ENCODE measurements at regions not wholly inside any gene's neighbourhood (a gene's known extent, or its start where the extent isn't known, plus 50 kb on each side); places are given as distances from the start of the nearest gene placed in this dataset.

DNA sequence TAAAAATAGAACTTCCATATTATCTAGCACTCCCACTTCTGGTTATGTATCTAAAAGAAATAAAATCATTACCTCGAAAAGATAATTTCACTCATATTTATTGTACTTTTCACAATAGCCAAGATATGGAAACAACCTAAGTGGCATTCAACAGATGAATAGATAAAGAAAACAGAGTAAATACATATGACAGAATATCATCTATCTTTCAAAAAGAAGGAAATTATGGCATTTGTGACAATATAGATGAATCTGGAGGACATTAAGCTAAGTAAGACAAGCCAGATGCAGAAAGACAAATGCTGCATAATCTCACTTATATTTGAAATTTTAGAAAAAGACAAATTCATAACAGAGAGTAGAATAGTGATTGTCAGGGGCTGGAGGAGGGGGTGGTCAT lies 590.0 kb upstream of the ANO3 start:
- DNase-seq (ENCODE audit: low read depth in 1 of 2, low spot score in 1 of 2) = no peak
- H3K27me3 ChIP-seq (ENCODE audit: insufficient read depth, poor library complexity, severe bottlenecking) = no peaks in the 10 kb centered on the region
- TF ChIP-seq, protein P1, sequence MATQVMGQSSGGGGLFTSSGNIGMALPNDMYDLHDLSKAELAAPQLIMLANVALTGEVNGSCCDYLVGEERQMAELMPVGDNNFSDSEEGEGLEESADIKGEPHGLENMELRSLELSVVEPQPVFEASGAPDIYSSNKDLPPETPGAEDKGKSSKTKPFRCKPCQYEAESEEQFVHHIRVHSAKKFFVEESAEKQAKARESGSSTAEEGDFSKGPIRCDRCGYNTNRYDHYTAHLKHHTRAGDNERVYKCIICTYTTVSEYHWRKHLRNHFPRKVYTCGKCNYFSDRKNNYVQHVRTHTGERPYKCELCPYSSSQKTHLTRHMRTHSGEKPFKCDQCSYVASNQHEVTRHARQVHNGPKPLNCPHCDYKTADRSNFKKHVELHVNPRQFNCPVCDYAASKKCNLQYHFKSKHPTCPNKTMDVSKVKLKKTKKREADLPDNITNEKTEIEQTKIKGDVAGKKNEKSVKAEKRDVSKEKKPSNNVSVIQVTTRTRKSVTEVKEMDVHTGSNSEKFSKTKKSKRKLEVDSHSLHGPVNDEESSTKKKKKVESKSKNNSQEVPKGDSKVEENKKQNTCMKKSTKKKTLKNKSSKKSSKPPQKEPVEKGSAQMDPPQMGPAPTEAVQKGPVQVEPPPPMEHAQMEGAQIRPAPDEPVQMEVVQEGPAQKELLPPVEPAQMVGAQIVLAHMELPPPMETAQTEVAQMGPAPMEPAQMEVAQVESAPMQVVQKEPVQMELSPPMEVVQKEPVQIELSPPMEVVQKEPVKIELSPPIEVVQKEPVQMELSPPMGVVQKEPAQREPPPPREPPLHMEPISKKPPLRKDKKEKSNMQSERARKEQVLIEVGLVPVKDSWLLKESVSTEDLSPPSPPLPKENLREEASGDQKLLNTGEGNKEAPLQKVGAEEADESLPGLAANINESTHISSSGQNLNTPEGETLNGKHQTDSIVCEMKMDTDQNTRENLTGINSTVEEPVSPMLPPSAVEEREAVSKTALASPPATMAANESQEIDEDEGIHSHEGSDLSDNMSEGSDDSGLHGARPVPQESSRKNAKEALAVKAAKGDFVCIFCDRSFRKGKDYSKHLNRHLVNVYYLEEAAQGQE (IDR thresholded peaks at IDR 0.05; ENCODE audit: insufficient replicate concordance, low read depth) = no peak
- no peak for TF ChIP-seq SPI1 (IDR thresholded peaks at IDR 0.05; ENCODE audit: borderline replicate concordance, low read depth)
- TF ChIP-seq, protein P2, sequence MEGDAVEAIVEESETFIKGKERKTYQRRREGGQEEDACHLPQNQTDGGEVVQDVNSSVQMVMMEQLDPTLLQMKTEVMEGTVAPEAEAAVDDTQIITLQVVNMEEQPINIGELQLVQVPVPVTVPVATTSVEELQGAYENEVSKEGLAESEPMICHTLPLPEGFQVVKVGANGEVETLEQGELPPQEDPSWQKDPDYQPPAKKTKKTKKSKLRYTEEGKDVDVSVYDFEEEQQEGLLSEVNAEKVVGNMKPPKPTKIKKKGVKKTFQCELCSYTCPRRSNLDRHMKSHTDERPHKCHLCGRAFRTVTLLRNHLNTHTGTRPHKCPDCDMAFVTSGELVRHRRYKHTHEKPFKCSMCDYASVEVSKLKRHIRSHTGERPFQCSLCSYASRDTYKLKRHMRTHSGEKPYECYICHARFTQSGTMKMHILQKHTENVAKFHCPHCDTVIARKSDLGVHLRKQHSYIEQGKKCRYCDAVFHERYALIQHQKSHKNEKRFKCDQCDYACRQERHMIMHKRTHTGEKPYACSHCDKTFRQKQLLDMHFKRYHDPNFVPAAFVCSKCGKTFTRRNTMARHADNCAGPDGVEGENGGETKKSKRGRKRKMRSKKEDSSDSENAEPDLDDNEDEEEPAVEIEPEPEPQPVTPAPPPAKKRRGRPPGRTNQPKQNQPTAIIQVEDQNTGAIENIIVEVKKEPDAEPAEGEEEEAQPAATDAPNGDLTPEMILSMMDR (IDR thresholded peaks at IDR 0.05; ENCODE audit: insufficient read depth, low read length) = no peak
- no peak for TF ChIP-seq POLR2AphosphoS5 (IDR thresholded peaks at IDR 0.05; ENCODE audit: low read depth)
- TF ChIP-seq GABPA (IDR thresholded peaks at IDR 0.05; ENCODE audit: low read depth) = no peak
- H3K27ac ChIP-seq (replicated peaks) = no peak overlapping the region
- no peak overlapping the region for H3K4me3 ChIP-seq (replicated peaks; ENCODE audit: insufficient read depth, low read length)

DNA sequence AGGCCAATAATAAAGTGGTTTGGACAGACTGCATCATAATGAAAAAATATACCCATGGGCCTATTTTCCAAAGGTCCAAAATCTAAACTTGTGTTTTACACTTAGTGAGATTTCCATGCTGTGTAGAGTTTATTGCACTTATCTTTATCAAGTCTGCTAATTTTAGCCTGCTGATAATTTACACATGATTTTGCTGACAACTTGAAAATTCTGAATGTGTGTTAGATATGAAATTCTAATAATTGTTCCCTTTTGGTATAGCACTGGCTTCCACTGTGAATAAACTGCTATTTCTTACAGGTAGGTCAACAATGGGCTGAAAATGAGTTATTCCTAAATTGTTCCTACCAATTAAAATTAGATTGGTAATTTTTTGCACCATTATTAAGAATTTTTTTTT lies 589.1 kb upstream of the ANO3 start:
- Histone ChIP-seq H3K27me3 (ENCODE audit: insufficient read depth, poor library complexity, severe bottlenecking) (no peaks in the 10 kb centered on the region), H3K27ac (replicated peaks) (no peak overlapping the region), H3K4me3 (replicated peaks; ENCODE audit: insufficient read depth, low read length) (no peak overlapping the region)
- TF ChIP-seq POLR2AphosphoS5 (IDR thresholded peaks at IDR 0.05; ENCODE audit: low read depth) = no peak
- TF ChIP-seq, protein P2 (IDR thresholded peaks at IDR 0.05; ENCODE audit: insufficient read depth, low read length) = no peak
- TF ChIP-seq GABPA (IDR thresholded peaks at IDR 0.05; ENCODE audit: low read depth) = no peak
- TF ChIP-seq SPI1 (IDR thresholded peaks at IDR 0.05; ENCODE audit: borderline replicate concordance, low read depth) = no peak
- TF ChIP-seq, protein P1 (IDR thresholded peaks at IDR 0.05; ENCODE audit: insufficient replicate concordance, low read depth) = no peak
- DNase-seq (ENCODE audit: low read depth in 1 of 2, low spot score in 1 of 2) = no peak

DNA sequence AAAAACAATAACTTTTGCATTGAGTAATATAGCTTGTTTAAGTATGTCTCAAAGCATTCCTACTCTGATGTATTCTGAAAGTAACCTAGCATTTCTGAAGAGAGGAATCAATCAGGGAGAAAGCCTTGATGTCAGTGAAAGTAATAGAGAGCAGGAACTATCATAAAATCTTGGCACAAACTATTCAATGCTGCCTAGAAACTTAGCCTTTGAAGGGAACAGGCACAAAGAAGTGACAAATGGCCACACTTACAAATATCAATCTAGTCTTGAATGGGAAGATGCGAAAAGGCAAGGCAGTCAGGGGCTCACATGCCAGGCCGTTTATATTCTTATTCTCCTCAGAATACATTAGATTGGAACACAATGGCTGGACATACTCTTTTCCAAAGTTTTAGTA lies 576.5 kb upstream of the ANO3 start:
- H3K4me3 ChIP-seq (replicated peaks; ENCODE audit: insufficient read depth, low read length) = no peak overlapping the region
- no peak for TF ChIP-seq GABPA (IDR thresholded peaks at IDR 0.05; ENCODE audit: low read depth)
- no peak for DNase-seq (ENCODE audit: low read depth in 1 of 2, low spot score in 1 of 2)
- H3K27me3 ChIP-seq (ENCODE audit: insufficient read depth, poor library complexity, severe bottlenecking) = no peaks in the 10 kb centered on the region
- H3K27ac ChIP-seq (replicated peaks) = no peak overlapping the region

DNA sequence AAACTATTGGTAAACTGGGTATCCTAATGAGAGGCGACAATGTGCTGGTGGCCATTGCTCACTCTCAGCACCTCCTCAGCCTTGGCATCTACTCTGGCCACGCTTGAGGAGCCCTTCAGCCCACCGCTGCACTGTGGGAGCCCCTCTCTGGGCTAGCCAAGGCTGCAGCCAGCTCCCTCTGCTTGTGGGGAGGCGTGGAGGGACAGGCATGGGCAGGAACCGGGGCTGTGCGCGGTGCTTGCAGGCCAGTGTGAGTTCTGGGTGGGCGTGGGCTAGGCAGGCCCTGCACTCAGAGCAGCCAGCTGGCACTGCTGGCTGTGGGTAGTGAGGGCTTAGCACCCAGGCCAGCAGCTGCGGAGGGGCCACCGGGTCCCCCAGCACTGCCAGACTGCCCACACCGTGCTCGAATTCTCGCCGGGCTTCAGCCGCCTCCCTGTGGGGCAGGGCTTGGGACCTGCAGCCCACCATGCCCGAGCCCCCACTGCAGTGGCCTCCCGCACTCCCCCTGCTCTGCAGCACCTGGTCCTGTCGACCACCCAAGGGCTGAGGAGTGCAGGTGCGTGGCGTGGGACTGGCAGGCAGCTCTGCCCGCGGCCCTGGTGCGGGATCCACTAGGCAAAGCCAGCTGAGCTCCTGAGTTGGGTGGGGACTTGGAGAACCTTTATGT lies 575.9 kb upstream of the ANO3 start:
- no peaks in the 10 kb centered on the region for H3K27me3 ChIP-seq (ENCODE audit: insufficient read depth, poor library complexity, severe bottlenecking)
- H3K27ac ChIP-seq (replicated peaks) = no peak overlapping the region
- H3K4me3 ChIP-seq (replicated peaks; ENCODE audit: insufficient read depth, low read length) = no peak overlapping the region
- no peak for DNase-seq (ENCODE audit: low read depth in 1 of 2, low spot score in 1 of 2)
- TF ChIP-seq GABPA (IDR thresholded peaks at IDR 0.05; ENCODE audit: low read depth) (no peak), SPI1 (IDR thresholded peaks at IDR 0.05; ENCODE audit: borderline replicate concordance, low read depth) (no peak), POLR2AphosphoS5 (IDR thresholded peaks at IDR 0.05; ENCODE audit: low read depth) (no peak)
- TF ChIP-seq, protein P2 (IDR thresholded peaks at IDR 0.05; ENCODE audit: insufficient read depth, low read length) = no peak
- TF ChIP-seq, protein P1 (IDR thresholded peaks at IDR 0.05; ENCODE audit: insufficient replicate concordance, low read depth) = no peak
